Omental fat pad (tissue), 3 donors: ENCODE measurements at regions not wholly inside any gene's neighbourhood (a gene's known extent, or its start where the extent isn't known, plus 50 kb on each side); places are given as distances from the start of the nearest gene placed in this dataset.

Experiments used
- ATAC-seq: fragments of 150-250 bp; one replicate; pipeline ENCODE4 v1.9.1; 2016; ENCODE audit warnings: mild to moderate bottlenecking, moderate library complexity; ENCODE audit not compliant: low FRiP score
- DNase-seq: peaks from one replicate; pipeline ENCODE4 v3.0.0-alpha.2; 2019; ENCODE audit warnings: low spot score
- CTCF ChIP-seq, 3 donors: fragments of 450-650 bp; IDR thresholded peaks; one replicate each; pipeline ENCODE4 v1.5.1; 2016 to 2017; ENCODE audit warnings: antibody characterized with exemption in 3 of 3, mild to moderate bottlenecking in 3 of 3, moderate library complexity in 2 of 3

- TF ChIP-seq CTCF (IDR thresholded peaks at IDR 0.05), result no peak
- no peak for ATAC-seq
- DNase-seq, result no peak
These were observed 344.9 kb downstream of the CYRIA start for GRCh38 chr2:16320716-16321115.

DNA sequence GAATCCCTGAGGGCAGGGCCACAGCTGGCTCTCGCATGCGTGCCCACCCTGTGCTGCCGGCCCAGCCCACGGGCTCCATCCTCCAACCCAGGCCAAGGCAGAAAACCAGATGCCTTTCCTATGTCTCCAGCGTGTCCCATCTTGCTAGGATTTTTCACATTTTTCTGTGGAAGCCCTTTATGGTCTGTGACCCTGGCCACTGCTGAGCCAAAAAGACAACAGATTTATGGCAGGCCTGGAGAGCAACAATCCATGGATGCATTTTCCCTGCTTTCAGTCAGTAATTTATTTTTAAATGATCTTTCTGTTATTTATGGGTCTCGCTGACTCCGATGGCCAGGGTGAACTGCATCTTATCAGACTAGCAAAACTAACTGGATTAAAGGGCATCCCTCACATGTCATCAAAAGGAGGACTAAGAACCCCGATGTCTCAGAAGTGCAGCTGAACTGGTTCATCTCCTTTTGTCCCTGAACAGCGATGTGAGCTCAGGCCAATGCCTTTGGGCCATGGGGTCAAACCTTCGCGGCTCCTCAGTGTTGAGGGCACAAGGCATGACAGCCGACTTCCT is 346.0 kb downstream of the CYRIA start:
- ATAC-seq (no peak), DNase-seq (no peak)
- no peak for TF ChIP-seq CTCF (IDR thresholded peaks at IDR 0.05)

DNA sequence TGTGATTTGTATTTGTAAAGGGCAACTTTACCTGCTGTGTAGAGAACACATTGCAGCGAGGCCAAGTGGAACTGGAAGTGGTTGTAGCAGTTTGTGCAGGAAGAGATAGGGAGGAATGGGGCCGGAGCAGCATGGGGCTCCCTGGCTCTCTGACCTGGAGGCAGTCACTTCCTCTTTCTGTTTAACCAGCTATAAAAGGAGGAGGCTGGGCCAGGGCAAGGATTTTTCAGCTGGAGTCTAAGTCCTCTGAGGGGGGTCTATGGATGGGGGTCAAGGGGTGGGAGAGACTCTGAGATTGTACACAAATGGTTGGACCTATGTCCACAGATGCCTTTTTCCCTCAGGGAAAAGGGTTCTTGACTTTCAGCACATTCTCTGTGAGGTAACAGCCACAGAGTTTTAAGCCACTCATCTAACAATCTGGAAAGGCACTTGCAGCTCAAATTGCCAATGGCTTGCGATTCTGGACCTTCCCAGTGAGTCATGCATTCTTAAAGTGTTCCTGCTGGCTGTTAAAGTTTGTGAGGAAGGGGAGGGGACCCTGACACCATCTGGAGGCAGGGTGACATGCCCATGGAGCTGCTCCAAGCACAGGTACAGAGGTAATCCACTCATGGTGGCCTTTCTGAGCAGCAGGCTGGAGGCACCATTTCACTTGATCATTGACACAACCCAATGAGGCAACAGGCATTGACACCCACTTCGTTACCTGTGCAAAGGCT is 347.0 kb downstream of the CYRIA start:
- TF ChIP-seq CTCF (IDR thresholded peaks at IDR 0.05), result no peak
- DNase-seq, result no peak
- ATAC-seq, result no peak

DNA sequence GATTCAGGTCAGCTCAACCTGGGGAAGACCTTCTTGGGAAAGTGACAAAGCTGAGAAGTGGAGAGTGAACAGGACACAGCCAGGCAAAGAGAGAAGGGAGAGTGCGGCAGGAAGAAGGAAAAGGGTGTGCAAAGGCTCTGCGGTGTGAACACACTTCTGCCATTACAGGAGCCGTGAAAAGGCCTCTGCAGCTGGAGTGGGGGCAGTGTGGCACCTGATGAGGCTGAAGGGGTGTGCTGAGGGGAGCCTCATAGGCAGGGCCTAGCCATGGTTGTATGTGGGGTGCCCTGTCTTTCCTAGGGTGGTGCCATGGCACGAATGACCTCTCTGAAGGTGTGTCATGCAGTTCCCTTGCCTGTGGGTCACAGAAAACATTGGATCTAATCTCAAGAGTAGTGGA is 347.6 kb downstream of the CYRIA start:
- DNase-seq, result no peak
- TF ChIP-seq CTCF (IDR thresholded peaks at IDR 0.05), result no peak
- no peak for ATAC-seq

DNA sequence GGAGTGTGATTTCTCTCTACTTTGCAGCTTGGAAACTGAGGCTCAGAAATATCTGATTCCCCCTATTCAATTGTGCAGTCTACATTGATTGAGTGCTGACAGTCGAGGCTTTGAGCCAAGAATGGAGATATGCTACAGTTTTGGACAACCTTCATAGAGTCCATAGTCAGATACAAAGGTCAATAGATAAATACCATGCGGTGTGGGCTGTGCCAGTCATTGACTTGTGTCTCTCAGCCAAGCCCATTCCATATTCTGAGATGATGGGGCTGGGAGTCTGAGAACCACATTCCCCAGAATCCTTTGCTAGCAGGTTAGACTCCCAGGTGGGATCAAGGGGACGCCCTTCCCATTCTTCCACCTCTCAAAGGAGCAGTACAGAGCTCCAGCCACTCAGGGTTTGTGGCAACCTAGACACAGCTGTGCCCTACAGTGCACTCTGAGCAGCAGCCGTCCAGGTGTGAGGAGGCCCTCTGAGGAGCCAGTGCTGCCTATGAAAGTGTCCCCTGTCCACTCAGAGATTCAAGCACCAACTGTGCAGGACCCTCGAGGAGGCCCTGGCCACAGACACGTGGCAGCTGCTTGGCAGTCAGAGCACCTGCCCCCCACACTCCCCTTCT is 348.3 kb downstream of the CYRIA start:
- no peak for DNase-seq
- no peak for TF ChIP-seq CTCF (IDR thresholded peaks at IDR 0.05)
- no peak for ATAC-seq

GRCh38 chr2:16316456-16317210 is 349.0 kb downstream of the CYRIA start:
- no peak for TF ChIP-seq CTCF (IDR thresholded peaks at IDR 0.05)
- DNase-seq (no peak), ATAC-seq (no peak)
